Stimulated activated CD8-positive, alpha-beta memory T cell treated with anti-CD3 and anti-CD28 coated beads, Interleukin-7, amount 100 ng/mL, for 4 hours (primary cell): ENCODE measurements at regions not wholly inside any gene's neighbourhood (a gene's known extent, or its start where the extent isn't known, plus 50 kb on each side); places are given as distances from the start of the nearest gene placed in this dataset.

Source experiments
- DNase-seq, 2 donors: peaks; one replicate each; pipeline ENCODE4 v3.0.0-alpha.2; 2020; ENCODE audit warnings: low read depth in 2 of 2

DNA sequence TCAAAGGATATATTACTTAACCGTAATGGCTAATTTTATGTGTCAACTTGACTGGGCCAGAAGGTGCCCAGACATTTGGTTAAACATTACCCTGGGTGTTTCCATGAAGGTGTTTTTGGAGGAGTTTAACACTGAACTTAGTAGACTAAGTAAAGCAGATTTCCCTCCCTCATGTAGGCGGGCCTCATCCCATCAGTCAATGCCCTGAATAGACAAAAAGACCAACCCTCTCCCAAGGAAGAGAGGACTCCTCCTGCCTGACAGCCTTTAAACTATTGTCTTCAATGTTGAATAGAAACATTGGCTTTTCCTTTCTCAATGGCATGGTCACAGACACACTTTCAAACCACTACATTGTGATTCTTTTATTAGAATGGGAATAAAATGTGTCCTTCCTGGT is 121.9 kb downstream of the SETD4 start:
- DNase-seq = no peak

DNA sequence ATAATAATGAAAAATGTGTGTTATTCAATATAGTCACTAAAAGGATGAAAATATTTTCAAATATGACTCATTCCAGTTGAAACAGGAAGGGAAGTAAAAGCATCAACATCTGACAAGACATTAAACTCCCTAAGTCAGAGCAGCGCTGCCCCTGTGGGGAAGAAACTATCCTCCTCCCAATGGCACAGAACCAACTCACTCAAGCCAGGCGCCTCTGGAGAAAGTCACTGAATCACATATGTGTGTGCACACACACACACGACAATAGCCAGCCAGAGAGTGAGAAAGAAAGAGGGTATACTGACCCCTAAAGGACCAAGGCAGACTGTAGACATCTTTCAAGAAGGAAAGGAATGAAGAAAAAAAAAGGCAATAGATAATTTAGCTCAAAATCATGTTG is 126.9 kb downstream of the SETD4 start:
- DNase-seq = no peak

DNA sequence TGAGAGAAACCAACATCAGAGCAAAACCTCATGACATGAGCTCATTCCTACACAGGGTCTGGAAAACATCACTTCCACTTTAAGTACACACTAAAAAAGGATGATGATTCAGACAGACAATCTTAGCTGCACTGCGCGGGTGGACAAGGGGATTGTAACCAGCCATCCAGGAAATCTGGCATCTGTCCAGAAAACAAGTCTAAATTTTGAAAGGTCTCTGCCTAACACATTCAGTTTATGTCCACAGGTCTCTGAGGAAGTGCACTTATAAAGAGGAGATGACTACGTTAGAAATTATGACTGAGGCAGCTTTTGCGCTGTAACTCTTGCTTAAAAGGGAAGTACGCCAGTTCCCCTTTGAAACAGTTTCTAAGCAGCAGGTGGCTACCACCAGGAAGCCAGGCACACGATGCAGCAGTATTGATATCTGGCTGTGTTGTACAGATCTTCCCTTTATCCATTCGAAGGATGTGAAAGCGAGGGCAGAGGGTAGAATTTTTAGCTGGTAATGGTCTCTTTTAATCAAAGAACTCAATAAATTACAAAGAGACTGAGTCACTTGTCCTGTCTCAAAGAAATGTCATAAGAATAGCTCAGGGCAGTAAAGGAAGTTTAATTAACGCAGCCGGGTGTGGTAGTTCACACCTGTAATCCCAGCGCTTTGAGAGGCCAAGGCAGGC is 128.0 kb downstream of the SETD4 start:
- DNase-seq = no peak

DNA sequence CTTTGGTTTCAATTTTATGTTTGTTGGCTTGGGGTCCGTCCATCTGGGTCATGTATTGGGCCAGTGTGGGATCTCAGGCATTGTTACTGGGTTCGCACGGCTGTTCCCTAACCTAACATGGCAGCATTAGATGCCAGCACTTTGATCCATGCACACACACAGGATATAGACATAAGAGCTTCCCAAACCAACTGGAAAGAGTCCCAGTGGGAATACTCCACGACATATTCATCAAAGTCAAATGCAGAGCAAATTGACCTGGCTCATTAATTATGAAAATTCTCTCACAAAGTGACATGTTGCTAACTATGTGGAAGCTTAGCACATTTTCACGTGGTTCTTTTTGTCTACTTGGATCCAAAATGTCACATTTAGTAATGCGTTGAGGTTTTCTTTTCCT is 130.4 kb downstream of the SETD4 start:
- no peak for DNase-seq

DNA sequence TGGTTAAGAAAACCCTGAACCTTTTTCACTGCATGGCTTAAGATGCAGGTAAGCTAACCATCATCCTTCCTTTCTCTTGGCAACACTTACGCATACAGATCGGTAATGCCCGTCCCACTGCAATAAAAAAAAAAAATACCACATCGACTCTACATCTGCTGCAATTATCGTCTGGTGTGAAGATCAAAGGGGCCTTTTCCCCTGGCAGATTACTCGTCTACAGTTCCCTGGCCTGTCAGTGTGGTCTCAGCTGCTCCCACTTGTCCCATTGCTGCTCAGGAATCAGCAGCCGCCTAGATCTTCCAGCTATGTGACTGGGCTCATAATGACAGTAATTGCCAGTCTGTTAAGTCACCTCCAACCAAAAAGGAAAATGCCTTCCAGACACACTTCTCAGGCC is 133.1 kb downstream of the SETD4 start:
- DNase-seq = no peak

DNA sequence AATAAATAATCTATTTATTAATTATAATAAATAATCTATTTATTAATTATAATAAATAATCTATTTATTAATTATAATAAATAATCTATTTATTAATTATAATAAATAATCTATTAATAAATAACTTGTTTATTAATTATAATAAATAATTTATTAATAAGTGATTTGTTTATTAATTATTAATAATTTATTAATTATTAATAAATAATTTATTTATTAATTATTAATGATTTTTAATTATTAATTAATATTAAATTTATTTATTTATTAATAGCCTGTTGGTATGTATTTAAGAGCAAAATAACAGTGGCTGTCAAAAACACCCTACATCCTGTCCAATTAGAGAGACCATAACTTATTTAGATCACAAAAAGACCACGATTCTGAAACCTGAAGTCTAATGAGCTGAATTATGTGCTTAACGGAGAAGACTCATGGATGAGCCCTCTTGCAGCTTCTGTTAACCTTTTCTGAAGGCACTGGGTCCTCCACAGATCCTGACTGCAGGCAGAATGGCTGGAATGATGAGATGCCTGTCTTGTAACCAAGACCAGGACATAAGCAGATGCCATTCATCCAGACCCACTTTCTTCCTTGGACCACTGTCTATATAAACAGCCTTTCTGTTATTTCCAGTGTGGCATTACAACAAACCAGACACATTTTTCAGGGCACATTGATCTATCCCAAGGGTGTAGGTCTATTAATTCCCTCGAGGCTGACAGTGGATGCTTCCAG is 134.2 kb downstream of the SETD4 start:
- DNase-seq = no peak

GRCh38 chr21:35925497-35925896 is 134.8 kb downstream of the SETD4 start:
- DNase-seq = no peak

DNA sequence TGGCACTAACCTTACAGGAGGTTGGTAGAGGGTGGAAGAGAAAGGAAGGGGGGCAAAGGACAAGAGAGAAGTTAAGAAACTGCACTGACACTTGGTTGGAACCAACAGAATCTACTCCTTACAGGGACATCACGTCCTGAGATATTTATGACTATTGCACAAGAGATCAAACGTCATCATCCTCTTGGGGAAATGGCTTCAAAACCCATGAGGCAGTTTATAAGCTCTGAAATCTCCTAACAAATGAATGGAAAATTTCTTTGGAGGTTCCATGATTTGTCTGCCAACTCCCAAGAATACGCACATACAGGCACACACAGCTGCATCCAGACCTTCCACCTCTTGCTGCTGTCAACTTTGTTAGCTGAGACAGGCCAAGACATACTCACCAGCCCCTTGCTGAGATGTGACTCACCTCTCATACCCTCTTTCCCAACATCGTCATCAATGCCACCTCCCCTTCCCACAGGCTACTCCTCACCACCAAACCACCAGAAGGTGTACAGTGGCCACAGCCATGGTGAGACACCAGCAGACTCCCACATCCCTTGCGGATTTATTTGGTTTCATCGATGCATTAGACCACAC is 135.5 kb downstream of the SETD4 start:
- DNase-seq = no peak

GRCh38 chr21:35923971-35924370 is 136.4 kb downstream of the SETD4 start:
- DNase-seq = no peak

GRCh38 chr21:35922618-35923017 is 137.7 kb downstream of the SETD4 start:
- no peak for DNase-seq

- DNase-seq = no peak
These were observed 138.9 kb downstream of the SETD4 start for GRCh38 chr21:35921471-35921870.

DNA sequence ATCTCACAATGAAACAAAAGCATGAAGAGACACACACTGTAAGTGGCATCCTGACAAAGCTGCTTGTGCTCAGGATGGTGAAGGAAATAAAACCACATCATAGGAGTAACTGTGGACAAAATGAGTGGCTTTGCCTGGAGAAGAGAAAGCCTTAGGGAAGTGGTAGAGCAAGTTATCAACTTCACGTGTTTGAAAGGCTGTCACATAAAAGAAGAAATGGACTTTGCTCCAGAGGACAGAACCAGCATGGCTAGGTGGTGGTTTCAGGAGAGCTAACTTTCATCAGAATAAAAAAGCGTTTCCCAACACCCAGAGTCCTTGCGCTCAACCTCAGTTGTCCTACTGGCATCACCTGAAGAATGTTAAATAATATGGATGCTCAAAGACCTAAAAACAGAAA is 139.9 kb downstream of the SETD4 start:
- no peak for DNase-seq

DNA sequence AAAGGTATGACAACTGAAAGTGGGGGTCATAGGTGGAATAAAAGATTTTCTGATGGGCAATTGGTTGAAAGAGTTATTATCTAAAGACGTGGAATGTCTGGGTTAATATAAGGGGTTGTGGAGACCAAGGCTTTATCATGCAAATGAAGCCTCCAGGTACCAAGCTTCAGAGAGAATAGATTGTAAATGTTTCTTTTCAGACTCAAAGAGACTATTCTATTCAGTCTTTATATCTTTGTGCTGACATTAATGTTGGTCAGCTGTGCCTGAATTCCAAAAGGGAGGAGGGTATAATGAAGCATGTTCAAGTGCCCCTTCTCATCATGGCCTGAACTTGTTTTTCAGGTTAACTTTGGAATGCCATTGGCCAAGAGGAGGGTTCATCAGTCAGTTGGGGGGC is 145.3 kb downstream of the SETD4 start:
- no peak for DNase-seq

- no peak for DNase-seq
These were observed 148.7 kb downstream of the SETD4 start for GRCh38 chr21:35911412-35912191.

DNA sequence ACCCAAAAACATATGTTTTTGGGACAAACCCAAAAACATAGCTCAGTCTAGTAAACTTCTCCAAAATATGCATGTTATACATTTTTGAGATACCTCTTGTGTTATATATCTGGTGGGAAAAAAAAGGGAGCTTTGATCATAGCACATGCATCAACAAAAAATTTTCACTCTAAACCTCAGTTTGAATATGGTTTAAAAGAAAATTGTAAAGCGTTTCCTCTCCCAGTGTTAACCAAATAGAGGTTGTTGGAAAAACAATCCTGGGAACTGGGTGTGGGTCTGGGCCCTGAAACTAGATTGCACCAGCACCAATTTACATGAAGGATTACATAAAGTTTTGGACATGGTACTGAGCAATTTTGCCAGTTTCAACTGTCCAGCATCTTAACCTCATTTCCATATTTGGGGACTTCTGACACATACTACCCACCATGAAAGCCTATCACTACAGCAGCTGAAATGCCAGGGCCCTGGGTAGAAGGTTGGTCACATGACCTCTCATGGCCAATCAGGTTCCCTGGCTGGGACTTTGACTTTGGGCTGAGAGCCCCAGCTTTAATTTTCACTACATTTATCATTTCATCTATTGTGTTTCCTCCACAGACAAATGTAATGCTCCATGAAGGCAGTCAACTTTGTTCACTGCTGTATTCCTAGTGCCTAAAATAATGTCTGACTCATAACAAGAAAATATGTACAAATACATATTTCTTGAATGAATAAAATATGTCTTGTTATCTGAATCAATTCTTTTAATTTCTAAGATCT is 150.7 kb downstream of the SETD4 start:
- DNase-seq = no peak

- DNase-seq = no peak
These were observed 151.8 kb downstream of the SETD4 start for GRCh38 chr21:35908311-35909078.

- no peak for DNase-seq
These were observed 153.7 kb downstream of the SETD4 start for GRCh38 chr21:35906586-35906985.

- DNase-seq = no peak
These were observed 154.4 kb downstream of the SETD4 start for GRCh38 chr21:35905963-35906345.

DNA sequence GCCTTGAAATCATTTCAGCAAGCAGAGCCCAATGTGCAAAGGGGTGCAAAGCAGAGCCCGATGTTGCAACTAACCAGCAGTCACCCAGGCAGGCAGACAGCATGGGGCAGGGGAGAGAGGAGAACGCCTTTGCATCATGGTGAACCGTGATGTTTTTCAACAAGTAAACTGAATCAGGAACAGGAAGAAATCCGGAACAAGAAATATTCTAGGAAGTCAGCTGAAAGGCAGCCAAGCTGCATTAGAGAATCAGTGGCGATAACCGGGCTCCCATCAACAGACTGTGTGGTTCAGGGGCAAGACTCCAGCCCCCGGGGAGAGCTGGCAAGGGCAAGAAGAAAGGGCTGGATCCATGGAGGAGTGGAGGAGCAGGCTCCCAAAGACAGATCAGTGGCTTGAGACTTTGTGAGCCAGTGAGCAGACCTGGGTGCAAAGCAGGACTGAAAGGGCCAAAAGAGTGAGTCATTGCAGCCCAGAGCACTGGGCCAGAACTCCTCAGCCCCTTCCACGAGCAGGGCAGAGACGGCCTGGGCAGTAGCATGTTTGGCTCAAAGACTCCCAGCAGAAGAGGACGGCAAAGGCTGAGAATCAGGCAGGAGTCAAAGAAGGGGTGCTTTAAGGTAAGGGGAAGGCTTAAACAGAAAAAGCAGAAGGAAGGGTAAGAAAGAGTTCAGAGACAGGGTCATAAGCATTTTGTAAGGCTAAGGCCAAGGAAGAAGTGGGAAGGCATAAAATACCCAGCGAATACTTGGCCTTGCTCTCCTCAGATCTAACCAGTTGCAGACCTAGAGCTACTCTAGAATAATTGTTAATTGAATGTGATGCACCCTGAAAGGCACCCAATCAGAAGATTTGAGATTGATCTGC is 155.0 kb downstream of the SETD4 start:
- no peak for DNase-seq

GRCh38 chr21:35900539-35900938 is 159.8 kb downstream of the SETD4 start:
- DNase-seq = no peak
